ENCODE measurements at regions not wholly inside any gene's neighbourhood (a gene's known extent, or its start where the extent isn't known, plus 50 kb on each side); places are given as distances from the start of the nearest gene placed in this dataset.

GRCh38 chr2:2720351-2720750, 389.3 kb upstream of the MYT1L start:
- no peak for TF ChIP-seq CTCF (conservative IDR thresholded peaks at IDR 0.05; ENCODE audit: low read length)
- TF ChIP-seq EZH2phosphoT487 (IDR thresholded peaks at IDR 0.05; ENCODE audit: borderline replicate concordance, low read depth, low read length), result no peak
